ENCODE measurements at regions not wholly inside any gene's neighbourhood (a gene's known extent, or its start where the extent isn't known, plus 50 kb on each side); places are given as distances from the start of the nearest gene placed in this dataset.

- no peak for TF ChIP-seq EZH2 (IDR thresholded peaks at IDR 0.05)
- no peak for TF ChIP-seq POLR2AphosphoS5 (IDR thresholded peaks at IDR 0.05; ENCODE audit: borderline replicate concordance, low read depth, low read length)
- TF ChIP-seq FOXP2 (optimal IDR thresholded peaks at IDR 0.05; ENCODE audit: control extremely low read depth, extremely low read length, insufficient read depth): no peak
Observed at GRCh38 chr7:52691257-52691656, 344.2 kb upstream of the POM121L12 start.
